KMS-11 (cell line): ENCODE measurements at regions not wholly inside any gene's neighbourhood (a gene's known extent, or its start where the extent isn't known, plus 50 kb on each side); places are given as distances from the start of the nearest gene placed in this dataset.

Experiments
- H2AFZ ChIP-seq: fragments of 200-600 bp; sonication (generic); 2 replicates; pipeline ENCODE4 v1.6.1; 2016; ENCODE audit warnings: antibody characterized with exemption, mixed run types, low read depth
- H3K27ac ChIP-seq: fragments of 200-600 bp; sonication (generic); 2 replicates; pipeline ENCODE4 v1.6.1; 2016; ENCODE audit warnings: mild to moderate bottlenecking, mixed run types
- H3K27me3 ChIP-seq: fragments of 200-600 bp; sonication (generic); 2 replicates; pipeline ENCODE4 v1.6.1; 2017; ENCODE audit warnings: mild to moderate bottlenecking, low read depth, mixed run types, moderate library complexity; ENCODE audit not compliant: insufficient read depth
- H3K36me3 ChIP-seq: fragments of 200-600 bp; sonication (generic); 2 replicates; pipeline ENCODE4 v1.6.1; 2017; ENCODE audit warnings: mild to moderate bottlenecking, mixed run types; ENCODE audit not compliant: insufficient read depth
- H3K4me1 ChIP-seq: fragments of 200-600 bp; sonication (generic); 2 replicates; pipeline ENCODE4 v1.6.1; 2016; ENCODE audit warnings: mild to moderate bottlenecking, low read depth, mixed run types; ENCODE audit not compliant: poor library complexity, severe bottlenecking
- H3K4me2 ChIP-seq: fragments of 200-600 bp; sonication (generic); 2 replicates; pipeline ENCODE4 v1.7.0; 2016; ENCODE audit warnings: mild to moderate bottlenecking, mixed run types
- H3K4me3 ChIP-seq: fragments of 200-600 bp; sonication (generic); IDR thresholded peaks from 2 replicates; pipeline ENCODE4 v1.6.1; 2017; ENCODE audit warnings: low read depth, low read length, mixed read lengths; ENCODE audit not compliant: insufficient read depth
- H3K79me2 ChIP-seq: fragments of 200-600 bp; sonication (generic); 2 replicates; pipeline ENCODE4 v1.6.1; 2016; ENCODE audit warnings: low read depth, mixed run types; ENCODE audit not compliant: insufficient read depth
- H3K9ac ChIP-seq: fragments of 200-600 bp; sonication (generic); 2 replicates; pipeline ENCODE4 v1.6.1; 2016; ENCODE audit warnings: mild to moderate bottlenecking, mixed run types
- H4K20me1 ChIP-seq: fragments of 200-600 bp; sonication (generic); 2 replicates; pipeline ENCODE4 v1.6.1; 2016; ENCODE audit warnings: mild to moderate bottlenecking, mixed run types; ENCODE audit not compliant: insufficient read depth
- TF ChIP-seq, protein P1 (sequence below): fragments of 200-600 bp; sonication (generic); conservative IDR thresholded peaks from 2 replicates; pipeline ENCODE4 v1.6.1; 2017; ENCODE audit warnings: low read depth, mild to moderate bottlenecking, antibody characterized with exemption, low read length, moderate library complexity, mixed read lengths

DNA sequence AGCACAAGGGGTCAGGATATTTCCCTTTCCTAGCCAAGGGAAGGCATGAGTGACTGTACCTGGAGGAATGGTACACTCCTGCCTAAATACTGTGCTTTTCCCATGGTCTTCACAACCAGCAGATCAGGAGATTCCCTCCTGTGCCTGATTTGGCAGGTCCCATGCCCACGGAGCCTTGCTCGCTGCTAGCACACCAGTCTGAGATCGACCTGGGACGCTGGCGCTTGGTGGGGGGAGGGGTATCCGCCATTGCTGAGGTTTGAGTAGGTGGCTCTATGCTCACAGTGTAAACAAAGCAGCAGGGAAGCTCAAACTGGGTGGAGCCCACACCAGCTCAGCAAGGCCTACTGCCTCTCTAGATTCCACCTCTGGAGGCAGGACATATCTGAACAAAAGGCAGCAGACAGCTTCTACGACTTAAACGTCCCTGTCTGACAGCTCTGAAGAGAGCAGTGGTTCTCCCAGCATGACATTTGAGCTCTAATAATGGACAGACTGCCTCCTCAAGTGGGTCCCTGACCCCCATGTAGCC, 486.0 kb upstream of the CHRM3 start:
- Histone ChIP-seq H3K36me3 (no peaks in the 10 kb centered on the region), H4K20me1 (no peaks in the 10 kb centered on the region), H3K4me3 (no peak overlapping the region), H3K9ac (no peak overlapping the region), H3K79me2 (no peaks in the 10 kb centered on the region), H3K4me1 (peaks cover 12% of the 10 kb centered on the region), H3K4me2 (no peak overlapping the region), H3K27ac (no peak overlapping the region), H2AFZ (no peak overlapping the region), H3K27me3 (no peaks in the 10 kb centered on the region)
- TF ChIP-seq, protein P1, sequence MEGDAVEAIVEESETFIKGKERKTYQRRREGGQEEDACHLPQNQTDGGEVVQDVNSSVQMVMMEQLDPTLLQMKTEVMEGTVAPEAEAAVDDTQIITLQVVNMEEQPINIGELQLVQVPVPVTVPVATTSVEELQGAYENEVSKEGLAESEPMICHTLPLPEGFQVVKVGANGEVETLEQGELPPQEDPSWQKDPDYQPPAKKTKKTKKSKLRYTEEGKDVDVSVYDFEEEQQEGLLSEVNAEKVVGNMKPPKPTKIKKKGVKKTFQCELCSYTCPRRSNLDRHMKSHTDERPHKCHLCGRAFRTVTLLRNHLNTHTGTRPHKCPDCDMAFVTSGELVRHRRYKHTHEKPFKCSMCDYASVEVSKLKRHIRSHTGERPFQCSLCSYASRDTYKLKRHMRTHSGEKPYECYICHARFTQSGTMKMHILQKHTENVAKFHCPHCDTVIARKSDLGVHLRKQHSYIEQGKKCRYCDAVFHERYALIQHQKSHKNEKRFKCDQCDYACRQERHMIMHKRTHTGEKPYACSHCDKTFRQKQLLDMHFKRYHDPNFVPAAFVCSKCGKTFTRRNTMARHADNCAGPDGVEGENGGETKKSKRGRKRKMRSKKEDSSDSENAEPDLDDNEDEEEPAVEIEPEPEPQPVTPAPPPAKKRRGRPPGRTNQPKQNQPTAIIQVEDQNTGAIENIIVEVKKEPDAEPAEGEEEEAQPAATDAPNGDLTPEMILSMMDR, result no peak

DNA sequence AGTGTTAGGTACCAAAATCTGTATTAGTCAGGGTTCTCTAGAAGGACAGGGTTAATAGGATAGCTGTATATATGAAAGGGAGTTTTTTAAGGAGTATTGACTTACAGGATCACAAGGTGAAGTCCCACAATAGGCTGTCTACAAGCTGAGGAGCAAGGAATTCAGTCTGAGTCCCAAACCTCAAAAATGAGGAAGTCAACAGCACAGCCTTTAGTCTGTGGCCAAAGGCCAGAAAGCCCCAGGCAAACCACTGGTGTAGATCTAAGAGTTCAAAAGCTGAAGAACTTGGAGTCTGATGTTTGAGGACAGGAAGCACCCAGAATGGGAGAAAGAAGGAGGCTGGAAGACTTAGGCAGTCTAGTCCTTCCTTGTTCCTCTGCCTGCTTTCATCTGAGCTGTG, 487.5 kb upstream of the CHRM3 start:
- Histone ChIP-seq H3K4me2 (no peak overlapping the region), H3K36me3 (no peaks in the 10 kb centered on the region), H3K4me3 (no peak overlapping the region), H4K20me1 (no peaks in the 10 kb centered on the region), H3K4me1 (peaks cover 12% of the 10 kb centered on the region), H3K27me3 (no peaks in the 10 kb centered on the region), H3K27ac (no peak overlapping the region), H3K9ac (no peak overlapping the region), H2AFZ (no peak overlapping the region), H3K79me2 (no peaks in the 10 kb centered on the region)
- TF ChIP-seq, protein P1, result no peak

- H4K20me1 ChIP-seq, result no peaks in the 10 kb centered on the region
- H3K36me3 ChIP-seq, result no peaks in the 10 kb centered on the region
- no peak overlapping the region for H3K4me2 ChIP-seq
- H3K27me3 ChIP-seq, result no peaks in the 10 kb centered on the region
- peaks cover 12% of the 10 kb centered on the region for H3K4me1 ChIP-seq
- TF ChIP-seq, protein P1, result no peak
- H3K9ac ChIP-seq, result no peak overlapping the region
- H3K4me3 ChIP-seq, result no peak overlapping the region
- no peaks in the 10 kb centered on the region for H3K79me2 ChIP-seq
- no peak overlapping the region for H3K27ac ChIP-seq
- peak overlapping the region; percentile 7; the same call in 1 of the 2 replicates for H2AFZ ChIP-seq
Observed at GRCh38 chr1:238895911-238896310, 490.5 kb upstream of the CHRM3 start.

DNA sequence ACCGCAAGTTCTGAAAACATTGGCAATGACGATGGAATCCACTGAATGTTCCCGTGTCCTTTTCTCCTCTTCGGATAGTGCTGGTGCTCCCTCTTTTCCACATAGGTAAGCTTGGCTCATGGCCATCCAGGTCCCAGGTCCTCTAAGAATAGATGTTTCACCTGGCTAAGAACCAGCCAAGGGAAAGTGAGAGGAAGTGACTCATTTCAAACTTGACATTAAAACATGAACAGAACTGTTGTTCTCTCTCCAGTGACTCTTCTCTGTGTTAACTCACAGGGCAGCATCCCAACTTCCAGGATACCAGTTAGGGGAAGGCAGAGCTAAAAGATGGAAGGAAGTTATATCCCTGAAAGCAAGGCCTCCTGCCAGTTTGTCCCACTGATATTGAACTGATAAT, 493.8 kb upstream of the CHRM3 start:
- Histone ChIP-seq H3K79me2 (no peaks in the 10 kb centered on the region), H4K20me1 (no peaks in the 10 kb centered on the region), H3K4me3 (no peak overlapping the region), H3K27me3 (no peaks in the 10 kb centered on the region), H3K4me2 (no peak overlapping the region), H3K27ac (no peak overlapping the region), H3K4me1 (peaks cover 12% of the 10 kb centered on the region), H3K9ac (no peak overlapping the region), H2AFZ (no peak overlapping the region), H3K36me3 (no peaks in the 10 kb centered on the region)
- TF ChIP-seq, protein P1, result no peak
